Kidney (tissue), 13 donors: ENCODE measurements at regions not wholly inside any gene's neighbourhood (a gene's known extent, or its start where the extent isn't known, plus 50 kb on each side); places are given as distances from the start of the nearest gene placed in this dataset.

Experiments
- DNase-seq, 5 donors: peaks; one replicate each; pipeline ENCODE4 v3.0.0-alpha.2; 2013 to 2020
- FAIRE-seq: peaks from 2 replicates; lab custom pipeline; 2012; peaks lifted over from hg19 to GRCh38; lab: Jason Lieb, UNC
- H3K27ac ChIP-seq, 2 donors: one replicate each; pipeline ENCODE4 v1.7.0; 2013; ENCODE audit warnings: low read depth in 2 of 2, low read length in 2 of 2, inconsistent platforms in 1 of 2
- H3K27me3 ChIP-seq: one replicate; pipeline ENCODE4 v1.7.1; 2013; ENCODE audit warnings: low read length, inconsistent platforms; ENCODE audit not compliant: control insufficient read depth, insufficient read depth
- H3K36me3 ChIP-seq, 3 donors: one replicate each; pipeline versions ENCODE4 v1.7.0 to v1.7.1; 2013; ENCODE audit warnings: low read length in 3 of 3, control low read depth in 1 of 3, inconsistent platforms in 1 of 3; ENCODE audit not compliant: insufficient read depth in 3 of 3, control insufficient read depth in 2 of 3
- H3K4me1 ChIP-seq, 3 donors: one replicate each; pipeline versions ENCODE4 v1.7.0 to v1.7.1; 2013; ENCODE audit warnings: low read length in 3 of 3, inconsistent platforms in 1 of 3, low read depth in 1 of 3; ENCODE audit not compliant: control insufficient read depth in 2 of 3, insufficient read depth in 2 of 3
- H3K4me3 ChIP-seq, 3 donors: one replicate each; pipeline versions ENCODE4 v1.7.0 to v1.8.1; 2013; ENCODE audit warnings: low read length in 3 of 3, control low read depth in 1 of 3, inconsistent platforms in 1 of 3
- H3K9ac ChIP-seq, 3 donors: one replicate each; pipeline versions ENCODE4 v1.7.0 to v1.7.1; 2013; ENCODE audit warnings: low read length in 3 of 3, control low read depth in 1 of 3, inconsistent platforms in 1 of 3
- H3K9me3 ChIP-seq, 3 donors: one replicate each; pipeline versions ENCODE4 v1.7.0 to v1.7.1; 2013; ENCODE audit warnings: low read length in 3 of 3, control low read depth in 1 of 3, inconsistent platforms in 1 of 3; ENCODE audit not compliant: control insufficient read depth in 2 of 3, insufficient read depth in 1 of 3
- CTCF ChIP-seq: IDR thresholded peaks from 3 replicates; pipeline ENCODE4 v1.5.1; 2012; ENCODE audit warnings: mild to moderate bottlenecking, moderate library complexity, borderline replicate concordance; ENCODE audit not compliant: insufficient read depth; ENCODE audit errors: extremely low read depth
- intact Hi-C: fragments of 100-400 bp; cut with DNase I; formaldehyde crosslinking; loops from one replicate; pipeline ENCODE4 v1.11.1; 2022
- donor health status: control.
- donor health status: control.
- donor health status: control.
- donor health status: control.
- donor health status: control.
- donor health status: DM: yes; HTN: yes; CAD: no.
- donor health status: Normal renal cell carcinoma (clear cell type).

- no peak overlapping the region for H3K27ac ChIP-seq
- no peaks in the 10 kb centered on the region for H3K36me3 ChIP-seq
- no peak for DNase-seq
- no peak for TF ChIP-seq CTCF
- H3K4me3 ChIP-seq: no peak overlapping the region
- no peaks in the 10 kb centered on the region for H3K4me1 ChIP-seq
- FAIRE-seq: no peak
- H3K27me3 ChIP-seq: no peaks in the 10 kb centered on the region
- no peak overlapping the region for H3K9ac ChIP-seq
- intact Hi-C loops: no loop called here
- H3K9me3 ChIP-seq: no peaks in the 10 kb centered on the region
Observed at GRCh38 chr2:76427452-76427851, 716.7 kb upstream of the GCFC2 start.

DNA sequence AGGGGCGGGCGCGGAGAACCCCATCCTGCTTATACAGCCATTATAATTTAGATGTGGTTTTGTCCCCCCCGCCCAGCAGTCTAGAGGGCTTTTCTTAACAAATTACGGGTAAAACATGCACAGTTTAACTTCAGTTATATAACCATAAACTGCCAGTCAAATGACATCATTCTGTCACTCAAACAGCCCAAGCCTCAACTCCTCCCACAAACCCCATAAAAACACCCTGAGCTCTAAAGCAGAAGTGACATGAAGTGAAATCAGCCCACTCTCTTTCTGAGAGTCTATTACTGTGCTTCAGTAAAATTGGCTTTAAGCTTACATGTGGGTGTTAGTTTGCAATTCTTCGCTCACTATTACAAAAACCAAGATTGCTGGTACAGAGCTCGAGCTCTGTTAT is 705.1 kb upstream of the GCFC2 start:
- no peak for FAIRE-seq
- no peak for TF ChIP-seq CTCF

GRCh38 chr2:76413436-76413835 is 702.7 kb upstream of the GCFC2 start:
- Histone ChIP-seq H3K9me3 (no peaks in the 10 kb centered on the region), H3K4me1 (no peaks in the 10 kb centered on the region), H3K4me3 (no peak overlapping the region), H3K36me3 (no peaks in the 10 kb centered on the region), H3K27me3 (no peaks in the 10 kb centered on the region), H3K9ac (no peak overlapping the region), H3K27ac (no peak overlapping the region)
- no peak for TF ChIP-seq CTCF
- intact Hi-C loops: no loop called here
- FAIRE-seq (no peak), DNase-seq (no peak)

More for the DNA sequence above, 705.1 kb upstream of the GCFC2 start:
- Histone ChIP-seq H3K9me3 (no peaks in the 10 kb centered on the region), H3K36me3 (no peaks in the 10 kb centered on the region), H3K4me3 (no peak overlapping the region), H3K27me3 (no peaks in the 10 kb centered on the region), H3K9ac (no peak overlapping the region), H3K27ac (no peak overlapping the region), H3K4me1 (no peaks in the 10 kb centered on the region)
- DNase-seq: no peak
- intact Hi-C loops: no loop called here
